GM23338 (cell line): ENCODE measurements at regions not wholly inside any gene's neighbourhood (a gene's known extent, or its start where the extent isn't known, plus 50 kb on each side); places are given as distances from the start of the nearest gene placed in this dataset.

Experiments used
- ATAC-seq: fragments of 200-7000 bp; cut with Tn5 transposase; 3 replicates; pipeline ENCODE4 v1.9.1; 2020
- DNase-seq: peaks from one replicate; pipeline ENCODE4 v3.0.0-alpha.2; 2015; ENCODE audit warnings: low spot score
- H2AFZ ChIP-seq: fragments of 200-600 bp; sonication (generic); 2 replicates; pipeline ENCODE4 v1.8.0; 2016; ENCODE audit warnings: antibody characterized with exemption, mild to moderate bottlenecking, moderate library complexity
- H3F3A ChIP-seq: fragments of 200-600 bp; sonication (generic); replicated peaks from 2 replicates; pipeline ENCODE4 v1.8.0; 2017; ENCODE audit warnings: antibody characterized with exemption, mixed run types, low read depth
- H3K27ac ChIP-seq: fragments of 200-600 bp; sonication (generic); 2 replicates; pipeline ENCODE4 v1.6.1; 2016; ENCODE audit warnings: low read depth
- H3K27me3 ChIP-seq: fragments of 200-600 bp; sonication (generic); 2 replicates; pipeline ENCODE4 v1.8.0; 2016; ENCODE audit warnings: mild to moderate bottlenecking, mixed run types, moderate library complexity; ENCODE audit not compliant: insufficient read depth
- H3K36me3 ChIP-seq: fragments of 200-600 bp; sonication (generic); 2 replicates; pipeline ENCODE4 v1.8.0; 2016; ENCODE audit warnings: mild to moderate bottlenecking; ENCODE audit not compliant: insufficient read depth
- H3K4me1 ChIP-seq: fragments of 200-600 bp; sonication (generic); 2 replicates; pipeline ENCODE4 v1.8.0; 2016; ENCODE audit warnings: mild to moderate bottlenecking, moderate library complexity; ENCODE audit not compliant: insufficient read depth
- H3K4me2 ChIP-seq: fragments of 200-600 bp; sonication (generic); 2 replicates; pipeline ENCODE4 v1.7.1; 2017; ENCODE audit warnings: mixed run types
- H3K4me3 ChIP-seq: fragments of 200-600 bp; sonication (generic); 2 replicates; pipeline ENCODE4 v1.6.1; 2016; ENCODE audit warnings: mixed run types
- H3K79me2 ChIP-seq: fragments of 200-600 bp; sonication (generic); replicated peaks from 2 replicates; pipeline ENCODE4 v1.8.0; 2017; ENCODE audit warnings: mild to moderate bottlenecking; ENCODE audit not compliant: insufficient read depth
- H3K9me2 ChIP-seq: fragments of 200-600 bp; sonication (generic); 2 replicates; pipeline ENCODE4 v1.8.0; 2017; ENCODE audit not compliant: insufficient read depth
- H4K20me1 ChIP-seq: fragments of 200-600 bp; sonication (generic); replicated peaks from 2 replicates; pipeline ENCODE4 v1.8.0; 2017; ENCODE audit warnings: mild to moderate bottlenecking; ENCODE audit not compliant: insufficient read depth
- H3K27ac Mint-ChIP-seq: 2 replicates; pipeline ENCODE4 v1.8.0; 2020; ENCODE audit warnings: inconsistent platforms, mild to moderate bottlenecking, moderate library complexity, mixed read lengths
- H3K27me3 Mint-ChIP-seq: 3 replicates; pipeline ENCODE4 v1.8.0; 2022; ENCODE audit warnings: low read depth, mild to moderate bottlenecking, moderate library complexity, mixed read lengths, inconsistent platforms; ENCODE audit not compliant: insufficient read depth, poor library complexity
- H3K36me3 Mint-ChIP-seq: 3 replicates; pipeline ENCODE4 v1.8.0; 2021; ENCODE audit warnings: low read depth, mild to moderate bottlenecking, inconsistent platforms, moderate library complexity, mixed read lengths
- H3K4me1 Mint-ChIP-seq: 3 replicates; pipeline ENCODE4 v1.8.0; 2020; ENCODE audit warnings: mild to moderate bottlenecking, inconsistent platforms, mixed read lengths
- H3K4me3 Mint-ChIP-seq: 3 replicates; pipeline ENCODE4 v1.8.0; 2021; ENCODE audit warnings: moderate library complexity, mild to moderate bottlenecking, inconsistent platforms, mixed read lengths
- H3K9me3 Mint-ChIP-seq: 3 replicates; pipeline ENCODE4 v1.8.0; 2020; ENCODE audit warnings: moderate library complexity, mild to moderate bottlenecking, inconsistent platforms, mixed read lengths
- CTCF ChIP-seq, 2 experiments: fragments of 200-600 bp in 1 of 2; sonication (generic) in 1 of 2; conservative IDR thresholded peaks; 2 replicates each; pipeline versions ENCODE4 v1.5.1 to v1.6.1; 2016 to 2017; ENCODE audit warnings: antibody characterized with exemption in 2 of 2, low read depth in 2 of 2, mild to moderate bottlenecking in 2 of 2, moderate library complexity in 1 of 2
- ETS1 ChIP-seq: IDR thresholded peaks from 2 replicates; pipeline ENCODE4 v1.6.1; 2016; ENCODE audit warnings: antibody characterized with exemption
- EZH2phosphoT487 ChIP-seq: fragments of 200-600 bp; sonication (generic); IDR thresholded peaks from one replicate; pipeline ENCODE4 v1.8.1; 2018; ENCODE audit warnings: antibody characterized with exemption; ENCODE audit not compliant: unreplicated experiment
- JUNB ChIP-seq: IDR thresholded peaks from one replicate; pipeline ENCODE4 v1.6.1; 2016; ENCODE audit warnings: antibody characterized with exemption; ENCODE audit not compliant: unreplicated experiment
- POLR2AphosphoS5 ChIP-seq: IDR thresholded peaks from 2 replicates; pipeline ENCODE4 v1.6.1; 2016; ENCODE audit warnings: antibody characterized with exemption, low read depth
- REST ChIP-seq: IDR thresholded peaks from one replicate; pipeline ENCODE4 v1.6.1; 2018; ENCODE audit warnings: antibody characterized with exemption; ENCODE audit not compliant: unreplicated experiment
- STAT1 ChIP-seq: IDR thresholded peaks from one replicate; pipeline ENCODE4 v1.6.1; 2016; ENCODE audit warnings: antibody characterized with exemption; ENCODE audit not compliant: unreplicated experiment
- ZNF114 ChIP-seq: fragments of 250-450 bp; sonication (Bioruptor Pico); IDR thresholded peaks from 2 replicates; pipeline ENCODE4 v1.5.0; 2020; ENCODE audit warnings: mild to moderate bottlenecking, moderate library complexity
- ZNF331 ChIP-seq: fragments of 250-450 bp; sonication (Bioruptor Pico); IDR thresholded peaks from 2 replicates; pipeline ENCODE4 v1.5.0; 2020; ENCODE audit warnings: low read depth, mild to moderate bottlenecking, moderate library complexity
- ZNF462 ChIP-seq: fragments of 250-450 bp; sonication (Bioruptor Pico); IDR thresholded peaks from 2 replicates; pipeline ENCODE4 v1.5.0; 2020; ENCODE audit warnings: mild to moderate bottlenecking, moderate library complexity

- no peaks in the 10 kb centered on the region for H3F3A ChIP-seq
- peaks cover 2% of the 10 kb centered on the region; the same call in 1 of the 2 replicates for H3K9me2 ChIP-seq
- no peaks in the 10 kb centered on the region for H3K36me3 ChIP-seq
- no peak for DNase-seq
- Mint-ChIP-seq H3K4me3 (no peak overlapping the region), H3K27me3 (peaks cover 2% of the 10 kb centered on the region), H3K9me3 (no peaks in the 10 kb centered on the region; the same call in 2 of the 3 replicates), H3K27ac (no peak overlapping the region), H3K4me1 (peaks cover 7% of the 10 kb centered on the region), H3K36me3 (no peaks in the 10 kb centered on the region)
- H2AFZ ChIP-seq = no peak overlapping the region
- no peak for ATAC-seq
- H3K4me2 ChIP-seq = no peak overlapping the region
- no peak for TF ChIP-seq ETS1
- TF ChIP-seq EZH2phosphoT487 = no peak
- no peak for TF ChIP-seq CTCF (conservative IDR thresholded peaks at IDR 0.05; ENCODE audit: low read depth in 2 of 2)
- no peak for TF ChIP-seq ZNF114
- no peak for TF ChIP-seq REST
- no peak for TF ChIP-seq POLR2AphosphoS5
- no peak for TF ChIP-seq ZNF462 (CRISPR knock-in tag)
- no peak for TF ChIP-seq ZNF331
- TF ChIP-seq JUNB = no peak
- no peak for TF ChIP-seq STAT1
- no peaks in the 10 kb centered on the region for H3K27me3 ChIP-seq
- no peak overlapping the region for H3K4me3 ChIP-seq
- H3K27ac ChIP-seq = no peak overlapping the region
- no peaks in the 10 kb centered on the region for H4K20me1 ChIP-seq
- peaks cover 8% of the 10 kb centered on the region; the same call in 1 of the 2 replicates for H3K4me1 ChIP-seq
- no peaks in the 10 kb centered on the region for H3K79me2 ChIP-seq
Measured at GRCh38 chr3:132788301-132788671, 66.1 kb upstream of the NPHP3 start.
